ENCODE measurements at regions not wholly inside any gene's neighbourhood (a gene's known extent, or its start where the extent isn't known, plus 50 kb on each side); places are given as distances from the start of the nearest gene placed in this dataset.

DNA sequence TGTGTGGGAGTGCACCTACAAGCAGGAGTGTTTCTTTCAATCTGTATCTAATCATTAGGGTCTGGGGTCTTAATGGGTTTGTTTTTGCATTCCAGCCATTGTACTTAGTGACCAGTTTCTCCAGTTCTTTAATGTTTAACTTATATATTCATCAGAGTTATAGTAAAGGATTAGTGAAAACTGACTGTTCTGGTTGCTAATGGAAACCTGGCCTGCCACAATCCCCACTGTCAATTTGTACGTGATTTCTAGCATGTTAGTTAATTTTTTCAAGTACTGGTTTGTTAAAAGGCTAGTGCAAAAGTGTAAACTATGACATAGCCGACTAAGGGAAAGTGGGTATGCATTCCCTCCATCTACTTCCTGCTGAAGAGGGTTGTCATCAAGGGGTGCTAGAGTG lies 276.1 kb downstream of the HTR1A start:
- TF ChIP-seq, protein P1, sequence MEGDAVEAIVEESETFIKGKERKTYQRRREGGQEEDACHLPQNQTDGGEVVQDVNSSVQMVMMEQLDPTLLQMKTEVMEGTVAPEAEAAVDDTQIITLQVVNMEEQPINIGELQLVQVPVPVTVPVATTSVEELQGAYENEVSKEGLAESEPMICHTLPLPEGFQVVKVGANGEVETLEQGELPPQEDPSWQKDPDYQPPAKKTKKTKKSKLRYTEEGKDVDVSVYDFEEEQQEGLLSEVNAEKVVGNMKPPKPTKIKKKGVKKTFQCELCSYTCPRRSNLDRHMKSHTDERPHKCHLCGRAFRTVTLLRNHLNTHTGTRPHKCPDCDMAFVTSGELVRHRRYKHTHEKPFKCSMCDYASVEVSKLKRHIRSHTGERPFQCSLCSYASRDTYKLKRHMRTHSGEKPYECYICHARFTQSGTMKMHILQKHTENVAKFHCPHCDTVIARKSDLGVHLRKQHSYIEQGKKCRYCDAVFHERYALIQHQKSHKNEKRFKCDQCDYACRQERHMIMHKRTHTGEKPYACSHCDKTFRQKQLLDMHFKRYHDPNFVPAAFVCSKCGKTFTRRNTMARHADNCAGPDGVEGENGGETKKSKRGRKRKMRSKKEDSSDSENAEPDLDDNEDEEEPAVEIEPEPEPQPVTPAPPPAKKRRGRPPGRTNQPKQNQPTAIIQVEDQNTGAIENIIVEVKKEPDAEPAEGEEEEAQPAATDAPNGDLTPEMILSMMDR (IDR thresholded peaks at IDR 0.05; ENCODE audit: low read depth, low read length) = no peak
- TF ChIP-seq EZH2phosphoT487 (IDR thresholded peaks at IDR 0.05; ENCODE audit: low read depth) = no peak
